ACC112 (cell line): ENCODE measurements at regions not wholly inside any gene's neighbourhood (a gene's known extent, or its start where the extent isn't known, plus 50 kb on each side); places are given as distances from the start of the nearest gene placed in this dataset.

ENCODE experiments used
- H2AFZ ChIP-seq: fragments of 200-600 bp; sonication (generic); one replicate; pipeline ENCODE4 v1.6.0; 2017; ENCODE audit warnings: antibody characterized with exemption, low read length; ENCODE audit not compliant: unreplicated experiment
- H3K27ac ChIP-seq: fragments of 200-600 bp; sonication (generic); 2 replicates; pipeline ENCODE4 v1.5.1; 2014; ENCODE audit warnings: low read depth, mild to moderate bottlenecking, antibody characterized with exemption, low read length, moderate library complexity
- H3K27me3 ChIP-seq: fragments of 200-600 bp; sonication (generic); 2 replicates; pipeline ENCODE4 v1.6.1; 2014; ENCODE audit warnings: mild to moderate bottlenecking, antibody characterized with exemption, low read length, moderate library complexity, mixed read lengths; ENCODE audit not compliant: insufficient read depth
- H3K36me3 ChIP-seq: fragments of 200-600 bp; sonication (generic); 2 replicates; pipeline ENCODE4 v1.6.1; 2016; ENCODE audit warnings: mild to moderate bottlenecking, antibody characterized with exemption, low read length, moderate library complexity, mixed read lengths; ENCODE audit not compliant: insufficient read depth
- H3K4me1 ChIP-seq: fragments of 200-600 bp; sonication (generic); one replicate; pipeline ENCODE4 v1.6.1; 2016; ENCODE audit warnings: low read length, mixed read lengths; ENCODE audit not compliant: insufficient read depth, unreplicated experiment, control insufficient read depth
- H3K4me3 ChIP-seq: fragments of 200-600 bp; sonication (generic); 2 replicates; pipeline ENCODE4 v1.5.1; 2014; ENCODE audit warnings: mild to moderate bottlenecking, low read depth, low read length
- H3K79me2 ChIP-seq: fragments of 200-600 bp; sonication (generic); one replicate; pipeline ENCODE4 v1.6.0; 2016; ENCODE audit warnings: low read length; ENCODE audit not compliant: control insufficient read depth, unreplicated experiment, insufficient read depth

DNA sequence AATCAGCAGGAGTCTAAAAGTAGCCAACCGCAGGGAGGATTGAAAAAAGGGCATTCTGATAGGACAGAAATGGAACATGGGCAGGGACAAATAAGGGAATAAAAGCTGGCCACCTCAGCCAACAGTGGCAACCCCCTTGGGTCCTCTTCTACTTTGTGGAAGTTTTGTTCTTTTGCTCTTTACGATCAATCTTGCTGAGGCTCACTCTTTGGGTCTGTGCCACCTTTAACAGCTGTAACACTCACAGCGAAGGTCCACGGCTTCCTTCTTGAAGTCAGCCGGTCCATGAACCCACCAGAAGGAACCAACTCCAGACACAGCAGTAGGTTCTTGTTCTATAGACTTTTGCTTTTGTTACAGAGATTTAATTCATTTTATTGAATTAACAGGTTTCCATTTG is 285.4 kb upstream of the CDH20 start:
- Histone ChIP-seq H3K27me3 (no peaks in the 10 kb centered on the region), H3K4me1 (no peaks in the 10 kb centered on the region), H3K36me3 (no peaks in the 10 kb centered on the region), H3K4me3 (no peak overlapping the region), H2AFZ (no peak overlapping the region), H3K79me2 (no peaks in the 10 kb centered on the region), H3K27ac (no peak overlapping the region)

DNA sequence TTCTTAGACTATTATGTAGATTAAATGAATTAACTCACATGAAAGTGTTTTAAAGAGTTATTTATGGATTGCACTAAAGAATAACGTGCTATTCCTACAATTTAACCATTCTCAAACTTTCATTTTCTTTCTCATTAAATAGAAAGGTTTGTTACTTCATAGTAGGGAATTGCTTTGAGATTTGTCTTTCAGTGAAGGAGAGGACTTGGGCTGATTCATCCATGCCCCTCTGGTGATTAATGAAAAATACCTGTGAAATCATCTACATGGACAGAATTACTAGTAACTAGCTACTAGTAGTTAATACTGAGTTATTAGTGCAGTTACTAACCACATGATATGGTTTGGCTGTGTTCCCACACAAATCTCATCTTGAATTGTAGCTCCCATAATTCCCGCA is 275.8 kb upstream of the CDH20 start:
- Histone ChIP-seq H3K79me2 (no peaks in the 10 kb centered on the region), H2AFZ (no peak overlapping the region), H3K4me1 (no peaks in the 10 kb centered on the region), H3K4me3 (no peak overlapping the region), H3K36me3 (no peaks in the 10 kb centered on the region), H3K27me3 (no peaks in the 10 kb centered on the region), H3K27ac (no peak overlapping the region)

DNA sequence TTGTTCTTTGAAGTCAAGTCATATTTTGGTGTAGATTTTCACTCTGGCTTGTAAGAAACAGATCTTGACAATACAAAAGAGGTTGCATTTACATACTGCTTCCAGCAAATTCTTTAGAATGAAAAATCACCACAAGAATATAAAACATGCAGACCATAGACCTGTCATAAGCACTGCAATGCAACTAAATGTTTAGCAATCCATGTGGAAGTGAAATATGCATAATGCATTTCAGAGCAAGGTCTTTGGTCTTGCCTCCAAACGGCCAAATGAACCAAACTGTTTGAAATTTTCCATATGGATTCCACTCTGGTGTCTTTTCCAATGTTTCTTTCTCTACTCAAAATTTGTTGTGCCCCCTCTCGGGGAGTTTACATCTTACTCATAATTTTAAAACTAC is 271.0 kb upstream of the CDH20 start:
- H3K79me2 ChIP-seq: no peaks in the 10 kb centered on the region
- H2AFZ ChIP-seq: no peak overlapping the region
- H3K4me3 ChIP-seq: no peak overlapping the region
- no peaks in the 10 kb centered on the region for H3K4me1 ChIP-seq
- no peak overlapping the region for H3K27ac ChIP-seq
- H3K27me3 ChIP-seq: no peaks in the 10 kb centered on the region
- H3K36me3 ChIP-seq: no peaks in the 10 kb centered on the region

DNA sequence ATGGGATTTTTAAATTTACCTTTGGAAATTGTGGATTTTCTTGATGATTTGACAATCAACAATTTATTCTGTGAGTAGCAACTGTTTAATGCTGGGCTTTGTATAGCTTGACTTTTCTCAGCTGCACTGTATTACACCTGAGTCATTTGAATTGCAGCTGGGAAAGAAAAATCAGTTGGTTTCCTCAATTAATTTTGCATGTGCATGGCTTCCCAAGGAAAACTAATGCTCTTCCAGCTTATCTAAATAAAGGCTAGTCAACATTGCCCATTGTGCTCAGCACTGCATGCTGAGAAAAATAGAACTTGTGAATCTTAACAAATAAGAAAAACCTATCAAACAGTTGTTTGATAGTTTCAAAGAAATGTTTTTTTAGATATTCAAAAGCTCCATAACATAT is 268.3 kb upstream of the CDH20 start:
- Histone ChIP-seq H3K4me3 (no peak overlapping the region), H3K27me3 (no peaks in the 10 kb centered on the region), H3K36me3 (no peaks in the 10 kb centered on the region)

DNA sequence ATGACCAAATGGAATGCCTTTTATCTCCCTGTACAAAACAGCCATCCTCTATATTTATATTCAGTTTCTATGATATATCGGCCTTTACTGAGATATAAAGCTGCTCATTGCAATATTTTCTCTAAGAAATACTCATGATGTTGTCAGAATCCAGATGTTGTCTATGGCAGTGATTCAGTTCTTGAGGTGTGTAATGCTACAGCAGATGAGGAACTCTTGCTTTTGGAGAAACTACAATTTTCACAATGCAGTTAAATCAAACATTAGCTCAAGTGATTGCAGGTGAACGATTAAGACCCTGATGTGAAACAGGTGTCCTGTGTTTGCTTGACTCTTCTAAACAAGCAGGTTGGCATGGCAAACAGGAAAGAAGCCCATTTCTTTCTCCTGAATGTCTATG is 256.2 kb upstream of the CDH20 start:
- no peak overlapping the region for H3K4me3 ChIP-seq
- no peaks in the 10 kb centered on the region for H3K27me3 ChIP-seq
- no peaks in the 10 kb centered on the region for H3K79me2 ChIP-seq
- no peaks in the 10 kb centered on the region for H3K4me1 ChIP-seq
- H3K27ac ChIP-seq: no peak overlapping the region
- no peaks in the 10 kb centered on the region for H3K36me3 ChIP-seq
- H2AFZ ChIP-seq: no peak overlapping the region

More for the DNA sequence above, 268.3 kb upstream of the CDH20 start:
- no peak overlapping the region for H2AFZ ChIP-seq
- no peaks in the 10 kb centered on the region for H3K4me1 ChIP-seq
- no peaks in the 10 kb centered on the region for H3K79me2 ChIP-seq
- H3K27ac ChIP-seq: no peak overlapping the region

DNA sequence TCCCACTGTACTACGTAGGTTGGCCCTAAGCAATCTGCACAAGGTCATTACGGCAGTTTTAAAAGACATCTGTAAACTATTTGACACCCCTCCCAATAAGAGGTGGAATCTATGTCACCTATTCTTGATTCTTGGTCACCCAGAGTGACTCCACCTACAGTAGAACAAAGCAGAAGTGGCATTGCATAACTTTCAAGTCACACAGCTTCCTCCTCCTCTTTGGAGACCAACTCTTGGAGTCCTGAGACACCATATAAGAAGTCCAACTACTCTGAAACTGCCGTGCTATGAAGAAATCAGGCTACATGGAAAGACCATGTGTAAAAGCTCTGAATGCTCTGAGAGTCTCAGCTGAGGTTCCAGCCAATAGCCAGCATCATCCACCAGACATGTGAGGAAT is 253.5 kb upstream of the CDH20 start:
- Histone ChIP-seq H3K4me3 (no peak overlapping the region), H2AFZ (no peak overlapping the region), H3K27ac (no peak overlapping the region), H3K4me1 (no peaks in the 10 kb centered on the region), H3K79me2 (no peaks in the 10 kb centered on the region), H3K27me3 (no peaks in the 10 kb centered on the region), H3K36me3 (no peaks in the 10 kb centered on the region)

DNA sequence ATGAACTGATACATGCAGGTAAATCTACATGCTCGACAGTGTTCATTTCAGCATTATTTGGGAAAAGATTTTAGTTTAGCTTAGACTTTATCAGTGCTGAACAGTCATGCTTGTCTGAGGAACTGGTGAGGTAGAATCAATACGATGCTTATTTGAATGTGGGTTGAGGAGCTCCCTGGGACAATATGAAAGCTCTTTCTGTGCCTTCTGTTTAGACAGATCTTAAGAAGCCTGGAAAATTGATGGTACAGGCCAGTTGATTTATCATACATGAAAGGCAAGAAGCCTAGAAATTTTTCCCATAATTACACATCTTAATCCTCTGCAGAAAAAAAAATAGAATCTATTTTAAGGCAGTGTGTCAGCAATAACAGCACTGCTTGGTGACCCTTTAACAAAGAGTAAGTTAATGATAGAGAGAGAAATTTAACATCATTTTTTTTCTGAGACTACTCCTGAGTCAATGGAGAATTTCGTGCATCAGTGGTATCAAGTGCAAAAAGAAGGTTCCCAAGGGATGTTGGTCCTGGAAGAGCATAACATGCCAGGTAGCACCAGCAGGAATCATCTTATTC is 252.2 kb upstream of the CDH20 start:
- Histone ChIP-seq H3K27ac (no peak overlapping the region), H3K4me1 (no peaks in the 10 kb centered on the region), H3K27me3 (no peaks in the 10 kb centered on the region), H3K36me3 (no peaks in the 10 kb centered on the region), H3K79me2 (no peaks in the 10 kb centered on the region), H3K4me3 (no peak overlapping the region), H2AFZ (no peak overlapping the region)

DNA sequence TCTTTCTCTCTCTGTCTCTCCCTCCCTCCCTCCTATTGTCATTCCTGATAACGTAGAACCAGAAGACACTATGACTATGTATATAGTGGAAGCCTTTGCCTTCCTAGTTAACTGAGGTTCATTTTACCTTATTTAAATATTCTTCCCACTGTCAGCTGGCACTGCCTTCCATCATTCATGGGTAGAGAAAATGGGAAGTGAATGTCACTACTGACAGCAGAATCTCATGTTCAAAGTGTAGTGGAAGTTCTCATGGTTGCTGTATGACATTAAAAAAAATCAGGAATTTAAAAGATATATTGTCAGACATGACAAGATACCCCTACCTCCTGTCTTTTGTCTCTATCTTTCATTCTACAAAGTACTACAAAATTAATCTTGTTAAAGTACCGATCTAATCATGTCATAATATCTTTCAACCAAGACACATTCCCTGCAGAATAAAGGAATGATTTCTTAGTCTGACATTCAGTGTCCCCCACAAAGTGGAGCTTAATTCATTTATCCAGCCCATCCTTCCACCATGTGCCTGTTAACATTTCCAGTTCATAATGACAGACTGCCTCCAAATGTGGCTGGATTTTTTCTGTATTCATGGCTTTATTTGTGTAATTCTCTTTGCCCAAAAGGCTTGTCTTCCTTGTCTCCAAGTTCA is 250.1 kb upstream of the CDH20 start:
- H2AFZ ChIP-seq: no peak overlapping the region
- H3K36me3 ChIP-seq: no peaks in the 10 kb centered on the region

DNA sequence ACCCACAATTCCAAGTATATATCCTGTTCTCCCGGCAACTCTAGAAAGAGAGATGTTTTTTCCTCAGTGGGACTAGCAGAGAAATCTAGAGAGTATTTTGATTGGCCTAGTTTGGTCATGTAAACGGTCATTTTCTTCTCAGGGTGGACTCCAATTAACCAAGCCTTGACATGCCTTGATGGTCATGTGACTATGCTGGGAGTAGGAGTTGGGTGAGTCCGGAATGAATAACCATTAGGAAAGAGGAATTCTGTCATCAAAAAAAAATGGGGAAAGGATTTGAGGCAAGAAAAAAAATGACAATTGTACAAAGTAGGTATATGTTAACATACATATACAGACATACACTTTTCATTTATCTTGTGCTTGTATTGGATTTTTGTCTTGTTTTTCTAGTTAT is 248.2 kb upstream of the CDH20 start:
- Histone ChIP-seq H2AFZ (no peak overlapping the region), H3K27ac (no peak overlapping the region), H3K4me3 (no peak overlapping the region), H3K27me3 (no peaks in the 10 kb centered on the region), H3K79me2 (no peaks in the 10 kb centered on the region), H3K4me1 (no peaks in the 10 kb centered on the region), H3K36me3 (no peaks in the 10 kb centered on the region)

More for the DNA sequence above, 250.1 kb upstream of the CDH20 start:
- no peak overlapping the region for H3K27ac ChIP-seq
- no peaks in the 10 kb centered on the region for H3K4me1 ChIP-seq
- H3K4me3 ChIP-seq: no peak overlapping the region
- H3K27me3 ChIP-seq: no peaks in the 10 kb centered on the region
- H3K79me2 ChIP-seq: no peaks in the 10 kb centered on the region

DNA sequence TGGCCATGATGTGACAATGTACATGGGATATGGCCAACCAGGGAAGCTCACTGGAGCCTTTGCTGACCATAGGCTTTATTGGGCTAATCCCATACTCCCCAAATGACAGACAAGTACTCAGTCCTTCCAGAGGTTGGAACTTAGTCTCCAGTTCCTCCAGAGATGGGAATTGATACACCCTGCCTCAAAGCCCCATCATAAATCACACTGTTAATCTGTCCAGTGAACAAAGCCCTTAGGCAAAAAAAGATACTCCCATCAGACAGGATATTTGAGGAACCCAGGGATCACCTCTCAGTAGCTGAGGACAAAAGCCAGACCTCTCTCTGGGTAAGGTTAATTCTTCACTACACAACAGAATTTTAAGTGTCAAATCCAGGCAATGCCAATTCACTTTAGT is 247.5 kb upstream of the CDH20 start:
- Histone ChIP-seq H2AFZ (no peak overlapping the region), H3K4me1 (no peaks in the 10 kb centered on the region), H3K27ac (no peak overlapping the region), H3K27me3 (no peaks in the 10 kb centered on the region), H3K36me3 (no peaks in the 10 kb centered on the region), H3K4me3 (no peak overlapping the region), H3K79me2 (no peaks in the 10 kb centered on the region)

DNA sequence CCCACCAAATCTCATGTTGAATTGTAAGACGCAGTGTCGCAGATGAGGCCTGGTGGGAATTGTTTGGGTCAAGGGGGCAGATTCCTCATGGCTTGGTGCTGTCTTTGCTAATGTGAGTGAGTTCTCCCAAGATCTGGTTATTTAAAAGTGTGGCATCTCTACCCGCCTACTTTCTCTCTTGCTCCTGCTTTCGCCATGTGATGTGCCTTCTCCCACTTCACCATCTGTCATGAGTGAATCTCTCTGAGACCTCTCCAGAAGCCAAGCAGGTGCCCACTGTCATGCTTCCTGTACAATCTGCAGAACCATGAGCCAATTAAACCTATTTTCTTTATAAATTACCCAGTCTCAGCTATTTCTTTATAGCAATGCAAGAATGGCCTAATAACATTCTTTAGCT is 246.6 kb upstream of the CDH20 start:
- Histone ChIP-seq H3K27me3 (no peaks in the 10 kb centered on the region), H3K4me3 (no peak overlapping the region), H2AFZ (no peak overlapping the region), H3K27ac (no peak overlapping the region), H3K79me2 (no peaks in the 10 kb centered on the region), H3K36me3 (no peaks in the 10 kb centered on the region), H3K4me1 (no peaks in the 10 kb centered on the region)
